HG03066 (cell line): ENCODE measurements at regions not wholly inside any gene's neighbourhood (a gene's known extent, or its start where the extent isn't known, plus 50 kb on each side); places are given as distances from the start of the nearest gene placed in this dataset.

Experiments
- ATAC-seq: cut with Tn5 transposase; IDR thresholded peaks from one replicate; pipeline ENCODE4 v1.9.1; 2021; ENCODE audit warnings: low read depth; ENCODE audit not compliant: unreplicated experiment

GRCh38 chr7:25947669-25948516, 204.1 kb upstream of the NFE2L3 start:
- ATAC-seq, result peak; percentile 21

- no peak for ATAC-seq
These were observed 202.1 kb upstream of the NFE2L3 start for GRCh38 chr7:25949736-25950487.

GRCh38 chr7:25950488-25951413, 201.2 kb upstream of the NFE2L3 start:
- ATAC-seq, result peak; percentile 73

- peak; percentile 30 for ATAC-seq
These were observed 200.4 kb upstream of the NFE2L3 start for GRCh38 chr7:25951414-25952260.

GRCh38 chr7:25952261-25953057, 199.5 kb upstream of the NFE2L3 start:
- no peak for ATAC-seq

GRCh38 chr7:25953859-25954258, 198.1 kb upstream of the NFE2L3 start:
- ATAC-seq, result no peak

- no peak for ATAC-seq
These were observed 197.6 kb upstream of the NFE2L3 start for GRCh38 chr7:25954395-25954794.

GRCh38 chr7:25959168-25959734, 192.7 kb upstream of the NFE2L3 start:
- no peak for ATAC-seq

GRCh38 chr7:25963733-25964132, 188.3 kb upstream of the NFE2L3 start:
- no peak for ATAC-seq

GRCh38 chr7:25964483-25964991, 187.5 kb upstream of the NFE2L3 start:
- ATAC-seq, result peak; percentile 31

GRCh38 chr7:25965405-25966123, 186.4 kb upstream of the NFE2L3 start:
- ATAC-seq, result no peak

- ATAC-seq, result no peak
These were observed 185.5 kb upstream of the NFE2L3 start for GRCh38 chr7:25966469-25966868.

GRCh38 chr7:25967278-25968204, 184.5 kb upstream of the NFE2L3 start:
- ATAC-seq, result peak; percentile 35

GRCh38 chr7:25968205-25968993, 183.6 kb upstream of the NFE2L3 start:
- peak; percentile 56 for ATAC-seq

- ATAC-seq, result no peak
These were observed 181.6 kb upstream of the NFE2L3 start for GRCh38 chr7:25970356-25970755.

GRCh38 chr7:25970911-25971310, 181.1 kb upstream of the NFE2L3 start:
- ATAC-seq, result no peak
